DMS 273 treated with DMSO at 0.1 percent for 48 hours (cell line): ENCODE measurements at regions not wholly inside any gene's neighbourhood (a gene's known extent, or its start where the extent isn't known, plus 50 kb on each side); places are given as distances from the start of the nearest gene placed in this dataset.

Experiments used
- DNase-seq: peaks from one replicate; lab custom pipeline; 2025; lab: John Stamatoyannopoulos, UW

DNA sequence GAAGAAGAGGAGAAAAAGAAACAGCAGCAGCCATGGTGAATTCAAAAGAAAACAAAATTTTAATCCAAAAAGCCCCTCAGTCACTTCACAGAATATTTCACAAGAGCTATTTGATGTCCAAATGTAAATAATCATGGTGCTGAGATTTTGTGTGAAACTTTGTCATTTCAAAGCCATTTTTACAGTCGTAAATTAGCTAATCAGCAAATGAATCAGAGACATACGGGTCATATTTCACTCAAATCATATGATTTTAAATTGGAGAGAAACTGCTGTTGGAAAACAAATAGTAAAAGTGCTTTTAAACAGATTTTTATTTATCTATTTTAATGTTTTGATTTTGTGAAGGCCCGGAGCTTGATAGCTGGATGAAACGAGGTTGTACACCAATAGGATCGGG, 101.4 kb upstream of the SMIM23 start:
- DNase-seq, result no peak

DNA sequence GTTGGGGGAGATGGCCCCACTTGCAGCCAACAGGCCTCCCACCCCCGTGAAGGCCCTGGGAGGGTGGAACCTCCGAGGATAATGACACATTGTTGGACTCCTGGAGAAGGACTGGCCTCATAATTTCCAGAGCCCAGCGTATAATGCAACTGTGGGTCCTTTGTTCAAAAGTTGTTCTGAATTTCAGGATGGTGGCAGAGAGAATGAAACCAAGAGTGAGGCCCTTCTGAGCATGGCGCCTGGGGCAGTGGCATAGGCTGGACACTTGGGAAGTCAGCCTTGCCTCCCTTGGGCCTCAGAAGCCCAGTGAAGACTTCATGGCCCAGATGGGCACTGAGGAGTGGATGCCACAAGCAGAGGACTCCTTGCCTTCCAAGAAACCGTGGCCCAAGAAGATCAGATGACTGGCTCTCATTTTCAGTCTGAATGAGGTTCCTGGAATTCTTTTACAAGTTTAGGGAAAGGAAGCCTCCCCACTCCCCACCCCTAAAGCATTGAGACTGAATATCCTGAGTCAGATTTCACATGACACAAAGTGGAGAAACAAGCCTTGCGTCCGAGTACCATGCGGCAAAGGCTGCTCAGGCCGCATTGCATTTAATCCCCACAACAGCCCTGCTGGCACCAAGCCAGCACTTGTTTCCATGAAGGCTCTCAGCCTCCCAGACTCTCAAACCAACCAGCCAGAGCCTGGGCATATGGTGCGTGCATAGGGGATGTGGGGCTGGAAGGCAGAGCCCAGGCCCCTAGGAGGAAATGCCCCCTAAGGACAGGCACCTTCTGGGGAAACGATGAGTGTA, 96.7 kb upstream of the SMIM23 start:
- peak; percentile 25 for DNase-seq

- no peak for DNase-seq
Measured at GRCh38 chr5:171689853-171690417, 95.7 kb upstream of the SMIM23 start.

DNA sequence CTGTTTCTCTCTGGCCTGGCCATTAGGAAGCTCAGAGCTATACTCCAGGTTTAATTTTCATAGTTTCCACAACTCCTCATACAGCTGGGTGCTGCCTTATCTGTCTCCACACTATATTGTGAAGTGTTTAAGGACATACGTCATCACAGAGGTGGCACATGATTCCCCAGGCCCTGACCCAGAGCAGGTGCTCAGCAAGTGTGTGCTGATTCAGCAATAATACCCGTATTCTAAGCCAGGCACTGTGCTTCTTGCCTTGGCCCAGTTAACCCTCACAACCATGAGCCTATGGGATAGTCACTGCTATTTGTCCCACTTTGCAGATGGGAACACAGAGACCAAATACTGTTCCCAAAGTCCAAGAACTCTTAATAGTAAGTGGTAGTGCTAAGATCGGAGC, 93.5 kb upstream of the SMIM23 start:
- no peak for DNase-seq

- DNase-seq, result no peak
Measured at GRCh38 chr5:171692936-171693335, 92.7 kb upstream of the SMIM23 start.

DNA sequence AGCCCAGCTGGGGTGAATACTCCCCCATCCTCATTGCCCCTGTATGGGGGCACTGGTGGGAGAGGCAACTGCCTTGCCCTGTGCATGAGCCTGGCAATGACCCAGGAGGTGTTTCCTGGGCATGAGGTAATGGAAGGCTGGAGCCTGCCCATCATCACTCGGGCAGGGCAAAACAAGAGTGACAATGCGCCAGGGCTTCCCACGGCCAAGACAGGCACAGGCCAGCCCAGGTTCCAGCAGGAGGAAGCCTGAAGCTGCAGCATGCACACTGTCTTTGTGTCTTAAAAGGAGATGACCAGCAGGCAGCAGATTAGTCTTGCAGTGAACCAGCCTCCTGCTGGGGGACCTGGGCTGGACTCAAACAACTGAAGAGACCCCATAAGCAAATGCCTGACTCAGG, 92.2 kb upstream of the SMIM23 start:
- no peak for DNase-seq

GRCh38 chr5:171695804-171696203, 89.8 kb upstream of the SMIM23 start:
- no peak for DNase-seq

GRCh38 chr5:171697221-171698102, 88.2 kb upstream of the SMIM23 start:
- no peak for DNase-seq

DNA sequence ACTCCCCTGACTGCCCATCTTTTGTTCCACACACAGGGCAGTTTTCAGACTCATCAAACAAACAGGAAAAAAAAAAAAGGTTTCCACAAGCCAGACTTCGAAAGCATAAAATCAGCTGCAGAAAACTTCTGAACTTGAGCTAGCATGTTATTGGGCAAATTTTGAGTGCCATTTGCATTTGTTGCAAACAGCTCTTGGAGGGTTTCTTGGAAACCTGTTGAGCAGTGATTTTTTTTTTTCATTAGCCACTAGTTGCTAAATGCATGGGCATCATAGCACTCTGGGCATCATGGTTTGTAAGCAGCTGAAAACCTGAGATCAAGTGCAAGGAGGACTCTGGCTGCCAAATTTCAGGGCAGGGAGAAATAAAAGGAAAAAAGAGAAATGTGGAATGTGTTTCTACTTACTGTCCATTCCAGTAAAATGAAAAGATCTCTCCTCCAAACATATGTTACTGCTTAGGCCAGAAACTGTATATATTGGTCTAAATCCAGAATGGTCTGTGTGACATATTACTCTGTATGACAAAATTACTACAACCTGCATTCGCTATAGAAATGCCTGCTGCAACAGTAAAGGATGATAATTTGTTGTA, 85.2 kb upstream of the SMIM23 start:
- no peak for DNase-seq

DNA sequence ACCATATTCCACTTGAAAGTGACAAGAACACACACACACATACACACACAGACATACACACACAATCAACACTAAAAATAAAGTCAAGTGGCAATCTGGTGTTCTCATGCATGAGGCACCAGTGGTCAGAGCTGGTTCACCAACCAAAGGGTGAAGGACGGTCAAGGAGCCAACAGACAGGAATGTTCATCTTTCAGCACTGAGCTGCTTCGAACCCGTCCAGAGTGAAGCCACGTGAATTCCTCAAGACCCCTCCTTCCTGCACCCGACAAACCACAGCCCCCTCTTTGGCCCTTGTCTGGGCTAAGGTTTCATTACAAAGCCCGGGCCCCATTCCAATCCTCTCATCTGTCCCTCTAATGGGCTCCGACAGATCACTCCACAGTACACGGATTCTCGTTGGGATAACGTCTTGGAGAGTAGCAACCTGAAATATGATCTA, 84.5 kb upstream of the SMIM23 start:
- DNase-seq, result no peak

GRCh38 chr5:171702135-171702770, 83.4 kb upstream of the SMIM23 start:
- DNase-seq, result no peak

- no peak for DNase-seq
Measured at GRCh38 chr5:171703146-171703545, 82.5 kb upstream of the SMIM23 start.

DNA sequence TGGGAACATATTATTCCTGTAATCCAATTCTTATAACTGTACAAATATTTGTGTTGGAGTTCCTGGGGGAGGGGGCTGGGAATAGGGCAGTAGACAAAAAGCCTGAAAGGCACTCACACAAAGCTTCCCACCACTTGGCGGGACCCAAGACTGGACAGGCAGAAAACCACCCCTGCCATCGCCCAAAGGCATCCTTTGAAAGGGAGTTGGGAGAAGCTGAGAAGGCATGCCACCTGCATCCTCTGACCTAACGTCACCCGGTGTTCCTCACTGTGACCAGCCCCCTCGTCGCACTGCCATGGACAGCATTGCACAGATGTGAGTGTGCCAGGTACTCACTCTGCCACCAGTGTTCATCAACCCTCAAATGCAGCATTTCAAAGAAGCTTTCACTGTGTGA, 80.6 kb upstream of the SMIM23 start:
- no peak for DNase-seq

GRCh38 chr5:171705830-171706468, 79.7 kb upstream of the SMIM23 start:
- no peak for DNase-seq

DNA sequence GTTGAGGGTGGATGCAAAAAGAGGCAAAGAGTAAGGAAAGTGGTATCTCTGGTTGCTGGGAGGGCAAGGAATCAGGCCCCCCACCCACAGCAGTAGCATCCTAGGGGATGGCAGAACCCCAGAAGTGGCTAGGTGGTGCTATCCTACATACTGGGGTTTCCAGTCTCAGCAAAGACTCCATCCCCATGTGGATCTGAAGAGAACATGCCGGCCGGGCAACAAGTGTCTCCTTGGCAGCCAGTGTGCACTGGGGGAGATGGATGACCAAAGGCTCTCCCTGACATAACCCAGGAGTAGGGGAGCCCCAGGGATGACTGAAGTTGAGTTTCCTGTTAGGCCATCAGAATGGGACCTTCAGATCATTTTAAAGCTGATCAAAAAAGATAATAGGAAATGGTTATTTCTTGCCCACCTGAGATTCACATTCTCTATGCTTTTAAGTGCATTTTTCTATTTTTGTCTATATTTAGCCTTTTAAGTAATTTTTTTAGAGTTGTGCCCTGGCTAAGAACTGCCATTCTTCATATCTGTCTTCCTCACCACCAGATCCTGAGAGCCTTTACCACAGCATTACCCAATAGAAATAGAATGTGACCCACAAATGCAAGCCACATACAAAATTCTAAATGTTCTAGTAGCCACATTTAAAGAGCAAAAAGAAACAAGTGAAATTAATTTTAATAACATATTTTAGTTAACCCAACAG, 78.7 kb upstream of the SMIM23 start:
- DNase-seq, result no peak

- DNase-seq, result no peak
Measured at GRCh38 chr5:171707442-171707792, 78.2 kb upstream of the SMIM23 start.

GRCh38 chr5:171709930-171710329, 75.7 kb upstream of the SMIM23 start:
- DNase-seq, result no peak

GRCh38 chr5:171710451-171711024, 75.1 kb upstream of the SMIM23 start:
- no peak for DNase-seq

GRCh38 chr5:171711571-171711970, 74.0 kb upstream of the SMIM23 start:
- no peak for DNase-seq

DNA sequence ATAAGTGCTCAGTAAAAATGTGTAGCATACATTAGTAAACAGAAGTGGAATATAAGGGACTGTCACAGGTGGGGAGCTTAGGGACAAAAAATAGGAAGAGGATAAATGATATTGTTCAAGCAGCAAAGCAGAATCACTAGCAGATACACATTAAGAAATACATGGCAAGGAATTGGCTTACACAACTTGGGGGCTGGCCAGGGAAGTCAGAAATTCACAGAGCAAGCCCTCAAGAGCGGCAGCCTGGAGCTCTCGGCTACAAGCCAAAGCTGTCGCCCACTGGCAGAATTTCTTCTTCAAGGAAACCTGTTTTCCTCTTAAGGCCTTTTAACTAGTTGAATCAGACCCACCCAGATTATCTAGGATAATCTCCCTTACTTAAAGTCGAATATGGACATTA, 73.0 kb upstream of the SMIM23 start:
- no peak for DNase-seq

DNA sequence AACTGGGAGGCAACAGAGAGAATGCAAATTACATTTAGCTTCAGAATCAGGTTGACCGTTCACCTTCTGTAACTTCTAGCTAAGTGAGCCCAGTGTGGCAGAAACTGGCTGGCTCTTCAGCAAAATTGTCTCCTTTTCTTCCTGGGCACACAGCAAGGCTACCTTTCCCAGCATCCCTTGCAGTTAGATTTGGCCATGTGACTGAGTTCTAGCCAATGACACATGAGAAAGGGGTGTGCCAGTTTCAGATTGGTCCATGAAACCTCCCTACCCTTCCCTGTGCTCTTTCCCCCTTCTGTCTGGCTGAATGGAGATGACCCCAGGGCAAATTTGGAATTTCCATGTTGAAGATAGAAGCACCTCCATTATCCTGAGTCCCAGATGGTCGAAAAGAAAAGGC, 72.5 kb upstream of the SMIM23 start:
- no peak for DNase-seq
